Trophoblast cell (in vitro differentiated cells and primary cell): ENCODE measurements at regions not wholly inside any gene's neighbourhood (a gene's known extent, or its start where the extent isn't known, plus 50 kb on each side); places are given as distances from the start of the nearest gene placed in this dataset.
A peak's percentile ranks its signal among the peaks of the same experiment; 100 is the strongest.

Experiments
- DNase-seq, 2 donors: peaks; one replicate each; pipeline ENCODE4 v3.0.0-alpha.2; 2016
- H2AFZ ChIP-seq: 2 replicates; pipeline ENCODE4 v1.6.1; 2013; ENCODE audit warnings: low read length, moderate library complexity, mild to moderate bottlenecking; ENCODE audit not compliant: insufficient read depth, poor library complexity
- H2AK5ac ChIP-seq: 2 replicates; pipeline ENCODE4 v1.6.1; 2013; ENCODE audit warnings: mild to moderate bottlenecking, low read length
- H2BK120ac ChIP-seq: 2 replicates; pipeline ENCODE4 v1.6.1; 2013; ENCODE audit warnings: low read length, mild to moderate bottlenecking, moderate library complexity; ENCODE audit not compliant: insufficient read depth, poor library complexity
- H2BK12ac ChIP-seq: 2 replicates; pipeline ENCODE4 v1.6.1; 2013; ENCODE audit warnings: mild to moderate bottlenecking, low read length, moderate library complexity
- H2BK5ac ChIP-seq: 2 replicates; pipeline ENCODE4 v1.6.1; 2013; ENCODE audit warnings: low read length, low read depth, moderate library complexity, mild to moderate bottlenecking; ENCODE audit not compliant: poor library complexity
- H3K14ac ChIP-seq: 2 replicates; pipeline ENCODE4 v1.6.1; 2013; ENCODE audit warnings: mild to moderate bottlenecking, low read length
- H3K18ac ChIP-seq: 2 replicates; pipeline ENCODE4 v1.6.1; 2013; ENCODE audit warnings: mild to moderate bottlenecking, low read length
- H3K23ac ChIP-seq: 2 replicates; pipeline ENCODE4 v1.6.1; 2013; ENCODE audit warnings: low read length
- H3K27ac ChIP-seq: 2 replicates; pipeline ENCODE4 v1.5.1; 2013; ENCODE audit warnings: low read depth, mild to moderate bottlenecking, inconsistent platforms, low read length, moderate library complexity
- H3K27me3 ChIP-seq: 2 replicates; pipeline ENCODE4 v1.6.1; 2013; ENCODE audit warnings: inconsistent platforms, mild to moderate bottlenecking, low read length, moderate library complexity; ENCODE audit not compliant: insufficient read depth
- H3K36me3 ChIP-seq, 2 experiments: 1 replicate in 1 of 2; 2 replicates in 1 of 2; pipeline ENCODE4 v1.6.1; 2013; ENCODE audit warnings: low read length in 2 of 2, mild to moderate bottlenecking in 2 of 2, moderate library complexity in 1 of 2; ENCODE audit not compliant: insufficient read depth in 2 of 2, control insufficient read depth in 1 of 2
- H3K4ac ChIP-seq: 2 replicates; pipeline ENCODE4 v1.6.1; 2013; ENCODE audit warnings: low read depth, mild to moderate bottlenecking, low read length, moderate library complexity
- H3K4me1 ChIP-seq, 2 experiments: 1 replicate in 1 of 2; 2 replicates in 1 of 2; pipeline ENCODE4 v1.6.1; 2013; ENCODE audit warnings: low read length in 2 of 2, mild to moderate bottlenecking in 2 of 2, moderate library complexity in 1 of 2; ENCODE audit not compliant: insufficient read depth in 2 of 2, control insufficient read depth in 1 of 2
- H3K4me2 ChIP-seq: 2 replicates; pipeline ENCODE4 v1.6.1; 2013; ENCODE audit warnings: inconsistent platforms, mild to moderate bottlenecking, low read length, moderate library complexity
- H3K4me3 ChIP-seq: 2 replicates; pipeline ENCODE4 v1.5.1; 2013; ENCODE audit warnings: mild to moderate bottlenecking, low read depth, low read length, inconsistent platforms
- H3K79me1 ChIP-seq: one replicate; pipeline ENCODE4 v1.6.1; 2013; ENCODE audit warnings: low read length
- H3K79me2 ChIP-seq: 2 replicates; pipeline ENCODE4 v1.6.1; 2013; ENCODE audit warnings: low read length, mild to moderate bottlenecking; ENCODE audit not compliant: control insufficient read depth, insufficient read depth, poor library complexity
- H3K9ac ChIP-seq: 2 replicates; pipeline ENCODE4 v1.6.1; 2013; ENCODE audit warnings: mild to moderate bottlenecking, low read length
- H3K9me3 ChIP-seq: 2 replicates; pipeline ENCODE4 v1.6.1; 2013; ENCODE audit warnings: low read depth, mild to moderate bottlenecking, control low read depth, inconsistent platforms, low read length; ENCODE audit not compliant: insufficient read depth
- H4K12ac ChIP-seq: 2 replicates; pipeline ENCODE4 v1.6.1; 2013; ENCODE audit warnings: low read depth, mild to moderate bottlenecking, low read length, moderate library complexity
- H4K8ac ChIP-seq: 2 replicates; pipeline ENCODE4 v1.6.1; 2013; ENCODE audit warnings: low read depth, mild to moderate bottlenecking, low read length, moderate library complexity
- H4K91ac ChIP-seq: one replicate; pipeline ENCODE4 v1.6.1; 2013; ENCODE audit warnings: low read depth, mild to moderate bottlenecking, low read length, moderate library complexity
- WGBS: extraction: QIAGEN DNeasy Blood & Tissue Kit; methylation state at CpG from one replicate; pipeline ENCODE4 v1.1.7; 2013; ENCODE audit warnings: missing lambda C conversion rate; ENCODE audit not compliant: insufficient read length, insufficient coverage; ENCODE audit errors: extremely low coverage; 5-methylcytosine and 5-hydroxymethylcytosine counted together

DNA sequence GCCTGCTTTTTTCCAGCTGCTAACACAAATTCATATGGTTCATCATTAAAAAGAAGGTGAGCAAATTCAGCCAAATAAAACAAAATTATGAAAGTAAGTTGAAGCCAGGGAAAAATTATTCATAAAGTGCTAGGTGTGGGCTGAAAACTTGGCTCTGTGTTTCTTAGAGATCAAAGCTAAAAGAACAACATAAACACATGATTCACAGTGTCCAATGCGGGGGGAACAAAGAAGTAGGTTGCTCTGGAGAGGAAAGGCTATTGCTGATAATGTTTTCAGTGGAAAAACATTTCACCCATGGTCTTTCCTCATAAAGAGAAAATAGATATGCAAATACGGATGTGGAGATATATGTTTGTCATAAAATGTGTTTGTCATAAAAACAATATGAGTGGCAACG lies 1691.5 kb upstream of the SLC10A2 start:
- H3K4me1 ChIP-seq: no peaks in the 10 kb centered on the region
- no peak overlapping the region for H2BK5ac ChIP-seq
- H3K23ac ChIP-seq: no peak overlapping the region
- no peak overlapping the region for H2BK120ac ChIP-seq
- H3K79me1 ChIP-seq: no peaks in the 10 kb centered on the region
- WGBS: no CpG with 5 or more reads among the region's 3 CpGs
- no peak overlapping the region for H3K18ac ChIP-seq
- no peak overlapping the region for H4K8ac ChIP-seq
- no peak overlapping the region for H2AK5ac ChIP-seq
- H3K4me2 ChIP-seq: no peak overlapping the region
- no peak overlapping the region for H3K14ac ChIP-seq
- DNase-seq: no peak
- no peak overlapping the region for H3K27ac ChIP-seq
- no peak overlapping the region for H2AFZ ChIP-seq
- H4K91ac ChIP-seq: no peak overlapping the region
- H3K79me2 ChIP-seq: no peaks in the 10 kb centered on the region
- no peaks in the 10 kb centered on the region for H3K27me3 ChIP-seq
- H3K4ac ChIP-seq: no peak overlapping the region
- H4K12ac ChIP-seq: no peak overlapping the region
- no peak overlapping the region for H3K9ac ChIP-seq
- H3K4me3 ChIP-seq: no peak overlapping the region
- no peaks in the 10 kb centered on the region for H3K36me3 ChIP-seq
- H2BK12ac ChIP-seq: no peak overlapping the region
- no peaks in the 10 kb centered on the region for H3K9me3 ChIP-seq

DNA sequence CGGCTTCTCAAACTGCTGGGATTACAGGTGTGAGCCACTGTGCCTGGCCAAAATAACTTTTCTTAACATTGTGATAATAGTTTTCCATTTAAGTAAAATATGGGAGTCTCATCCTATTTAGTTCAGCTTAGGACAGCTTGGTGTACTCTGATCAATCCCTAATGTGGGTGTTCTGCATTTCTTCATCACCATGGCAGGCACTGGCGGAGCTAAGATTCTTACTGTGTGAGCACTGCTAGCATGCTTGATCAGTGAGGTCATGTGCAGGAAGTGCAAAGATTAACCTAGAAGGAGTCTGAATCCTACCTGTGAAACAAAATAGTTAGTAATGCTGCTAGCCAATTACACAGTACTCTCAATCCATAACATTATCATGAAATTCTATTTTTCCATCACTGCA lies 1684.2 kb upstream of the SLC10A2 start:
- Histone ChIP-seq H3K9me3 (no peaks in the 10 kb centered on the region), H4K8ac (no peak overlapping the region), H2BK120ac (no peak overlapping the region), H3K4me2 (no peak overlapping the region), H3K18ac (no peak overlapping the region), H3K23ac (no peak overlapping the region), H4K12ac (no peak overlapping the region), H3K79me1 (no peaks in the 10 kb centered on the region), H3K27ac (peak overlapping the region; percentile 82), H2BK12ac (no peak overlapping the region), H3K9ac (no peak overlapping the region), H2AFZ (no peak overlapping the region), H3K14ac (no peak overlapping the region), H2BK5ac (peak overlapping the region; percentile 6), H4K91ac (peak overlapping the region; percentile 62), H3K4ac (no peak overlapping the region), H3K79me2 (no peaks in the 10 kb centered on the region), H3K4me3 (no peak overlapping the region), H3K27me3 (no peaks in the 10 kb centered on the region), H2AK5ac (no peak overlapping the region), H3K4me1 (no peaks in the 10 kb centered on the region), H3K36me3 (no peaks in the 10 kb centered on the region)
- WGBS: no CpG with 5 or more reads among the region's 2 CpGs
- DNase-seq: peak in 1 of 2 donors; percentile 18

DNA sequence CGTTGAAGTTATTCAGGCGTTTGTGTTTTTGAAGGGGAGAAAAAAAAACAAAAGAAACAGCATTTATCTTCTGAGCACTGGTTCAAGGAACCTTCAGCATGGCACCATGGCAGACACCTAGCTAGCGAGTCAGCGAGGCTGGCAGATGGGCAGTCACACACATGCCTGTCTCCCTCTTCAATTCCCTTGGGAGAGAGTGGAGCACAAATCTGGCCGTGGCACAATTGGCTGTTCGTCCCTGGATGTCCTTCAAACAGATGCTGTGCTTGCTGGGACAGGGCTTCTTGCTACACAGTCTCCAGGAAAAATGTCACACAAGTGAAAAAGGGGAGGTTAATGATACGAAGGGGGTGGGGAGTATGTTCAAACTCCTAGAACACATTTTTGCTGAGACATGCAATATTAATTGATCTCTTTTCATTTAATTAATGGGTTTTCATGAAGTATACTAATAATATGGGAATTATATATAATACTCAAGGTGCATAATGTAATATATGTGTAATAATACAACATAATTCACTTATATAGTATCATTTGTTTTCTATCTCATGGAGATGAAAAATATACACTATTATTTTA lies 1674.5 kb upstream of the SLC10A2 start:
- Histone ChIP-seq H2BK5ac (no peak overlapping the region), H4K8ac (no peak overlapping the region), H3K18ac (no peak overlapping the region), H2BK120ac (no peak overlapping the region), H3K4me2 (no peak overlapping the region), H3K9me3 (no peaks in the 10 kb centered on the region), H4K91ac (no peak overlapping the region), H3K9ac (no peak overlapping the region), H3K79me1 (no peaks in the 10 kb centered on the region), H3K79me2 (no peaks in the 10 kb centered on the region), H3K4ac (no peak overlapping the region), H4K12ac (no peak overlapping the region), H3K23ac (no peak overlapping the region), H3K4me1 (no peaks in the 10 kb centered on the region), H3K36me3 (no peaks in the 10 kb centered on the region), H2AK5ac (no peak overlapping the region), H3K14ac (no peak overlapping the region), H2AFZ (no peak overlapping the region), H3K27ac (no peak overlapping the region), H3K4me3 (no peak overlapping the region), H2BK12ac (no peak overlapping the region), H3K27me3 (no peaks in the 10 kb centered on the region)
- no peak for DNase-seq
- WGBS: no CpG with 5 or more reads among the region's 7 CpGs

DNA sequence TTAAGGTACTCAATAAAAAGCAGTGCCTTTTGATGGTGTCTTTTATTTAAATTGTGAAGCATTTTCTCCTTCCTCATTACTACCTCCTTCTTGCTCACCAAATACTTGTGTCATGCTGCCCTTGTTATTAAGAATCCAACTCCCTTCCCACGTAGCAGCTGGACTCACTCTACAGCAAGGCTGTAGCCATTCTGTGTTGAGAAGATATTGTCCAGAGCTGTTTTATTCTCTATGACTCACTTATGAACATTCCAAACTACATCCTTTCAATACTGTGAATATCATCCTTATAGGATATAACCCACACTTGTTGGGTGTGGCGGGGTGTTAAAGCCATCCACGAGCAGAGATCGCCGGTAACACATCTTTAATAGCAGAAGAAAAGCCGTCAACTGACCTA lies 1671.5 kb upstream of the SLC10A2 start:
- H3K79me1 ChIP-seq: no peaks in the 10 kb centered on the region

More for the DNA sequence above, 1671.5 kb upstream of the SLC10A2 start:
- no peak overlapping the region for H3K9ac ChIP-seq
- H2BK5ac ChIP-seq: no peak overlapping the region
- no peaks in the 10 kb centered on the region for H3K27me3 ChIP-seq
- no peak for DNase-seq
- no peak overlapping the region for H4K8ac ChIP-seq
- H3K4me3 ChIP-seq: no peak overlapping the region
- no peak overlapping the region for H2AFZ ChIP-seq
- no peaks in the 10 kb centered on the region for H3K9me3 ChIP-seq
- no peaks in the 10 kb centered on the region for H3K4me1 ChIP-seq
- H4K12ac ChIP-seq: no peak overlapping the region
- no peak overlapping the region for H3K23ac ChIP-seq
- no peak overlapping the region for H2AK5ac ChIP-seq
- H3K14ac ChIP-seq: no peak overlapping the region
- H4K91ac ChIP-seq: no peak overlapping the region
- no peak overlapping the region for H3K4me2 ChIP-seq
- no peak overlapping the region for H3K27ac ChIP-seq
- WGBS: no CpG with 5 or more reads among the region's 6 CpGs
- no peak overlapping the region for H3K18ac ChIP-seq
- H3K36me3 ChIP-seq: no peaks in the 10 kb centered on the region
- H2BK120ac ChIP-seq: no peak overlapping the region
- H3K79me2 ChIP-seq: no peaks in the 10 kb centered on the region
- no peak overlapping the region for H3K4ac ChIP-seq
- no peak overlapping the region for H2BK12ac ChIP-seq
